ENCODE measurements at regions not wholly inside any gene's neighbourhood (a gene's known extent, or its start where the extent isn't known, plus 50 kb on each side); places are given as distances from the start of the nearest gene placed in this dataset.
A peak's percentile ranks its signal among the peaks of the same experiment; 100 is the strongest.
"Not testable (repeated sequence)": the region's sequence is repeated elsewhere in the genome, so short reads cannot be mapped to it uniquely, and the experiment has no call there.

GRCh38 chr9:129544761-129545160, 76.1 kb downstream of the C9orf50 start:
- no peak for DNase-seq (ENCODE audit: low read depth in 1 of 2, low spot score in 1 of 2)
- no peak overlapping the region for H3K4me3 ChIP-seq (replicated peaks; ENCODE audit: insufficient read depth, low read length)
- H3K27ac ChIP-seq (replicated peaks): no peak overlapping the region
- TF ChIP-seq GABPA (IDR thresholded peaks at IDR 0.05; ENCODE audit: low read depth) (no peak), CTCF (IDR thresholded peaks at IDR 0.05; ENCODE audit: insufficient read depth, low read length) (no peak), REST (IDR thresholded peaks at IDR 0.05; ENCODE audit: insufficient replicate concordance, low read depth) (no peak), SPI1 (IDR thresholded peaks at IDR 0.05; ENCODE audit: borderline replicate concordance, low read depth) (no peak), POLR2AphosphoS5 (IDR thresholded peaks at IDR 0.05; ENCODE audit: low read depth) (no peak)
- peaks cover 5% of the 10 kb centered on the region for H3K27me3 ChIP-seq (ENCODE audit: insufficient read depth, poor library complexity, severe bottlenecking)

GRCh38 chr9:129542741-129543140, 78.2 kb downstream of the C9orf50 start:
- Histone ChIP-seq H3K27me3 (ENCODE audit: insufficient read depth, poor library complexity, severe bottlenecking) (no peaks in the 10 kb centered on the region), H3K27ac (replicated peaks) (peak overlapping the region; percentile 54), H3K4me3 (replicated peaks; ENCODE audit: insufficient read depth, low read length) (no peak overlapping the region)
- peak in 1 of 2 experiments; percentile 63 for DNase-seq (ENCODE audit: low read depth in 1 of 2, low spot score in 1 of 2)
- TF ChIP-seq POLR2AphosphoS5 (IDR thresholded peaks at IDR 0.05; ENCODE audit: low read depth): no peak
- TF ChIP-seq SPI1 (IDR thresholded peaks at IDR 0.05; ENCODE audit: borderline replicate concordance, low read depth): 0 out of 2 replicates have a peak, but pooled peaks have one; percentile 2

GRCh38 chr9:129541270-129541669, 79.6 kb downstream of the C9orf50 start:
- H3K4me3 ChIP-seq (replicated peaks; ENCODE audit: insufficient read depth, low read length): no peak overlapping the region
- DNase-seq (ENCODE audit: low read depth in 1 of 2, low spot score in 1 of 2): no peak
- no peak for TF ChIP-seq CTCF (IDR thresholded peaks at IDR 0.05; ENCODE audit: insufficient read depth, low read length)
- TF ChIP-seq REST (IDR thresholded peaks at IDR 0.05; ENCODE audit: insufficient replicate concordance, low read depth): no peak
- no peak for TF ChIP-seq POLR2AphosphoS5 (IDR thresholded peaks at IDR 0.05; ENCODE audit: low read depth)
- TF ChIP-seq SPI1 (IDR thresholded peaks at IDR 0.05; ENCODE audit: borderline replicate concordance, low read depth): no peak
- TF ChIP-seq GABPA (IDR thresholded peaks at IDR 0.05; ENCODE audit: low read depth): no peak

GRCh38 chr9:129539446-129539845, 81.5 kb downstream of the C9orf50 start:
- Histone ChIP-seq H3K27me3 (ENCODE audit: insufficient read depth, poor library complexity, severe bottlenecking) (no peaks in the 10 kb centered on the region), H3K4me3 (replicated peaks; ENCODE audit: insufficient read depth, low read length) (no peak overlapping the region), H3K27ac (replicated peaks) (no peak overlapping the region)
- no peak for DNase-seq (ENCODE audit: low read depth in 1 of 2, low spot score in 1 of 2)
- TF ChIP-seq POLR2AphosphoS5 (IDR thresholded peaks at IDR 0.05; ENCODE audit: low read depth) (no peak), GABPA (IDR thresholded peaks at IDR 0.05; ENCODE audit: low read depth) (no peak), REST (IDR thresholded peaks at IDR 0.05; ENCODE audit: insufficient replicate concordance, low read depth) (no peak), CTCF (IDR thresholded peaks at IDR 0.05; ENCODE audit: insufficient read depth, low read length) (no peak), SPI1 (IDR thresholded peaks at IDR 0.05; ENCODE audit: borderline replicate concordance, low read depth) (no peak)

More at GRCh38 chr9:129541270-129541669, 79.6 kb downstream of the C9orf50 start:
- no peak overlapping the region for H3K27ac ChIP-seq (replicated peaks)
- no peaks in the 10 kb centered on the region for H3K27me3 ChIP-seq (ENCODE audit: insufficient read depth, poor library complexity, severe bottlenecking)

GRCh38 chr9:129531860-129532402, 89.0 kb downstream of the C9orf50 start:
- not testable (repeated sequence) for H3K27ac ChIP-seq (replicated peaks); H3K27me3 ChIP-seq (ENCODE audit: insufficient read depth, poor library complexity, severe bottlenecking); DNase-seq (ENCODE audit: low read depth in 1 of 2, low spot score in 1 of 2); H3K4me3 ChIP-seq (replicated peaks; ENCODE audit: insufficient read depth, low read length)

GRCh38 chr9:129527955-129528354, 92.9 kb downstream of the C9orf50 start:
- DNase-seq (ENCODE audit: low read depth in 1 of 2, low spot score in 1 of 2); H3K4me3 ChIP-seq (replicated peaks; ENCODE audit: insufficient read depth, low read length); H3K27me3 ChIP-seq (ENCODE audit: insufficient read depth, poor library complexity, severe bottlenecking); H3K27ac ChIP-seq (replicated peaks): not testable (repeated sequence)

Data from HL-60 (cell line).